ENCODE measurements at regions not wholly inside any gene's neighbourhood (a gene's known extent, or its start where the extent isn't known, plus 50 kb on each side); places are given as distances from the start of the nearest gene placed in this dataset.

- no peak for TF ChIP-seq CTCF (IDR thresholded peaks at IDR 0.05)
- no peak for TF ChIP-seq REST (IDR thresholded peaks at IDR 0.05; ENCODE audit: insufficient read depth in 1 of 2, low read depth in 2 of 2, low read length in 1 of 2)
Observed at GRCh38 chr1:79587229-79587628, 580.7 kb upstream of the ADGRL4 start.

All from Panc1 (cell line).